HG03439 (cell line): ENCODE measurements at regions not wholly inside any gene's neighbourhood (a gene's known extent, or its start where the extent isn't known, plus 50 kb on each side); places are given as distances from the start of the nearest gene placed in this dataset.
"Not testable (repeated sequence)": the region's sequence is repeated elsewhere in the genome, so short reads cannot be mapped to it uniquely, and the experiment has no call there.

Experiments
- ATAC-seq: cut with Tn5 transposase; IDR thresholded peaks from one replicate; pipeline ENCODE4 v1.9.1; 2021; ENCODE audit warnings: mild to moderate bottlenecking, moderate library complexity; ENCODE audit not compliant: unreplicated experiment

DNA sequence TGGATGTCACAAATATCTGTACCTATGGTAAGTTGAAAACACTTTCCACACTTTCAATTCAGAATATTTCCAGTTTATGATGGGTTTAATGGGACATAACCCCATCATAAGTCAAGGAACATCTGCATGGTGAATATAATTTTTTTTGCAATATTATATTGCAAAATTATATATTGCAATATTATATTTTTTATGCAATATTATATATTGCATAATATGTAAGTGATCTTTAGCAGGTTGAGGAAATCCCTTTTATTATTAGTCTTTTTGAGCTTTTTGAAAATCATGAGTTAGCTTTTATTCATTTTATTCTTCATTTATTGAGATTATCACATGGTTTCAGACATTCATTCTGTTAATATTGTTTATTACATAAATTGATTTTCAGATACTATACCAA is 342.2 kb upstream of the GALNT5 start:
- ATAC-seq: no peak

DNA sequence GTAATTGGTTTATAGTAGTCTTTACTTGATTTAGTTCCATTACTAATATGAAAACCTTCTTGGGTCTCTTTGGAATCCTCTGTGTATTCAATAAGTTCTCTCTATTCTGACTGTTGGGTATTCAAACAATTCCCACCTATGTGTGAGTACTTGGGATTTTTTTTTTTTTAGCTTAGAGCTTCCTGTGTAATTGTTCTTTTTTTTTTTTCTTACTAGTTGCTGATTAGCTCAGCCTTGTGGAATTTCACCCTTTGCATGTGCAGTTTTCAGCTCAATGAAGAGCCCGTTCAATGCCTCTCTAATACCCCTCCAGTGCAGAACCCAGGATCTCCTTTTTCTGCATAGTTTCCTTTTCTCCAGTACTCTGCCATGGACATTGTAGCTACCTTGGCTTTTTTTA is 339.1 kb upstream of the GALNT5 start:
- ATAC-seq: no peak

DNA sequence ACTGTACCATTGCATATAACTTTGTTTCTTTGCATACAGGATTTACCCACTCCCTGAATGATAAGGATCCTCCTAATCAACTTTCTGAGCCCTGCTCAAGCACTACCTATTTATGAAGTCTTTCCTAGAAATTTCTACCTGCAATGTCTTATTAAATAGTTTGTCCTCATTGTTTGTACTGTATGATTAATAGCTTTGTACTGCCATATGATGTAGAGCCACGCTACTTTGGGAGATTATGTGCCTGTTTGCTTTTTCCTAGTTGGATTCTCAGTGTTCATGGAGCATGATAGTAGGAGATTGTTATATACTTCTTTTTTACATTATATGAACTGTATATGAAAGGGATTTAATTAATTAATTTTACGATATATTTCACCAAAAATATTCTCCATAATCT is 327.1 kb upstream of the GALNT5 start:
- no peak for ATAC-seq

DNA sequence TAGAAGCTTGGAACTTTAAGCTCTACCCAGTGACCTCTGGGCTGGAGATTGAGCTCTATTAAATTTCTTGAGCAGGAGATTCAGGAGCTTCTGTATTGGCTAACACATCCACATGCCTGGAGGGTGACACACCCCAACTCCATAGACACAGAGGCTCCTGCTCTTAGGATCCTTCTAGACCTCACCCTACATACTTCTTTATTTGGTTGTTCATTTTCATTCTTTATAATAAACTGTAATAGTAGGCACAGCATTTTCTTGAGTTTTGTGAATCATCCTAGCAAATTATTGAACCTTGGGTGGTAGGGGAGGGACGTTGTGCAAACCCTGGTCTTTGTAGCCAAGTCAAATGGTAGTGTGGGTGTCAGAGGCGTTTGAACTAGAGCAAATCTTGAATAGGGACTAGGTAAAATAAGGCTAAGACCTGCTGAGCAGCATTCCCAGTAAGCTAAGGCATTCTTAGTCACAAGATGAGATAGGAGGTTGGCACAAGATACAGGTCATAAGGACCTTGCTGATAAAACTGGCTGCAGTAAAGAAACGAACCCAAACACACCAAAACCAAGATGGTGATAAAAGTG is 323.8 kb upstream of the GALNT5 start:
- ATAC-seq: no peak

DNA sequence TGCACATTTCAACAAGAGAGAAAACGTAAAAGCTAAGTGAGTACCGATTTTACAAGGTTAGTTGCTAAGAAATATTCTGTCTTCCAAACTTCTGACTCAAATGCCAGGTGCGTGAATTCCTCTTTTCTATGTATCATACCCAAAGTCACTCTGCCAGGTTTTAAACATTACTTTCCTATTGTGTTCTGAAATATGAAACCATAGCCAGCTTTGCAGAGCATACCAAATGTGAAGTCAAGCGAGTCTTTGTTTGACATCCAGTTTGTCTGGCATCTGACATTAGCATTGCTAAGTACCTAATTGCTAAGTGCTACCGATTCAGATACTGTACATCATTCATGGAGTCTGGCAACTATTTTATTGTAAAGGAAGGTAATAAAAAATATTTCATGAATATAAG is 321.9 kb upstream of the GALNT5 start:
- no peak for ATAC-seq

DNA sequence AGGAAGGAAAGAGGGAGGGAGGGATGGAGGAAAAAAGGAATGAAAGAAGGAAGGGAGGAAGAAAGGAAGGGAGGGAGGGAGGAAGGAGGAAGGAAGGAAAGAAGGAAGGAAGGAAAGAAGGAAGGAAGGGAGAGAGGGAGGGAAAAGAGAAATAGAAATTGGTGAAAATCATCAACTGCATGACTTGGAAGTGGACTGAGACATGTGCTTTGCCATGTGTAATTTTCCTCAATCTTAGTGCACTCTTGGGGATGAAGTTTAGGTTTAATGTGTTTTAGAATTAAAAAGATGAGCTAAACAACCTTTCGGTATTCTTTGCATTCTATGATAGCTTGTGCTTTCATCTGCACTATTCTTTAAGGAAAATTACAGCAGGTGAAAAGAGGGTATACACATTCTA is 320.1 kb upstream of the GALNT5 start:
- no peak for ATAC-seq

DNA sequence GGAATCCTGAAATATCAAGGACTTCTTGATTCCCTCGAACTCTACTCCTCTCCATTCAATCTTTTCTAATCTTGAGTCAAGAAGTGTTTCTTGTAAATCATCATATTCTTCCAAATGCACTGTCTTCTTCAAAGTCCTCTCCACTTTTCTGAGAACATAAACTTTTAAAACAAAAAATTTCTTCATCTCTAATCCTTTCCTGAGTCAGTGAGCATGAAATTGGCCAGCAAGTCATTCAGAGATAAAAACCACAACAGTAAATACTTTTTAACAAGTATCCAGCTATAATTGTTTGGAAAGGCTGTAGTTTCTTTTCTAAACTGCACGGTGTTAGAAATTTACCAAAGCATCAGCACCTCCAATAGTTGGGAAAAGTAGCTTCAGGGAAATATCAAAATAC is 312.6 kb upstream of the GALNT5 start:
- ATAC-seq: no peak

DNA sequence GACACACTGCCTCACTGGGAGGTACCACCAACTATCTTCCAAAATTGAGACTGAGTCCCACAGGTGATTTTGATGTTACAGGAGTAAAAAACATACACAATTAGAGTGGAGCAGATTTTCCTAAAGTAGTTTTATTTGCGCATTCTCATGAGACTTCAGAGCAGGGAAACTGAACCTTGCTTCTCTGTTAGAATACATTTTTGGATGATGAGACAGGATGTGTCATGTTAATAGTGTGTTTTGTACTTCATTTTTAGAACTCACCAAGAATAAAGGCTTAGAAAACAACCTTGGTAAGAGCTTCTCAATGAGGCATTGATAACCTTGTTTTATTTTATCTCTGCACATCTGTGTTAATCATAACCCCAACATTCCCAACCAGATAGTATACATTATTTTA is 310.2 kb upstream of the GALNT5 start:
- no peak for ATAC-seq

DNA sequence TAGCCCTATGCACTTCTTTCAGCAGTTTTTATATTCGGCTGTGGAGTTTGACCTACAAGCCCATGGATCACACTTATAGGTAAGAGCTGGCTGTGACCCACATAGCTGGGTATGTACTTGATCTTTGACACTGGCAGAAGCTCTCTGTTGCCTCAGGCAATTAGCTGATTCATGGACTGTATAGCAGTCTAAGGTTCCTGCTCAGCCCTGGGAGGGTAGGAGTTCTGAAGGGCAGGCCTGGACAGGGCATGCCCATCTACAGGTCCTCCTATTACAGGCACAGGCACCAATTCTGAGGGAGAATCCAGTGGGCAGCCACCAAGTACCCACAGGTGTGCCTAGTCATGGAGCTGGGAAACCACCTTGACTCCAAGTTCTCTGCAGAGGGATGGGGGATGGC is 301.8 kb upstream of the GALNT5 start:
- no peak for ATAC-seq

DNA sequence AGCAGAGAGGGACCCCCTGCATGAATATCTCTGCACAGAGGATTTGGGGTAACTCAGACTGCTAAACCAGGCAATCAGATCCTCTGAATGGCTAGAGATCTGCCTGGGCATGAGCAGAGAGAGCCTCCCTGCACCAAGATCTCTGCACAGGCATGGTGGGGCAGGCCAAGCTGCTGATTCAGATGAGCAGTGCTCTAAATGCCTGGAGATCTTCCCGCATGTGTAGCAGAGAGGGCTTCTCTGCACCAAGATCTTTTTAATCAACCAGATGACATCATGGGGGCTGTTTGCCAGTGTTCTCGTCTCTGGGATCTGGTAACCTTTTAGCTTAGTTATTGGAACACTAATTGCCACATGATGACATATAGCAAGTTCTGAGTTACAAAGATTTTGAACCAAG is 301.3 kb upstream of the GALNT5 start:
- no peak for ATAC-seq

DNA sequence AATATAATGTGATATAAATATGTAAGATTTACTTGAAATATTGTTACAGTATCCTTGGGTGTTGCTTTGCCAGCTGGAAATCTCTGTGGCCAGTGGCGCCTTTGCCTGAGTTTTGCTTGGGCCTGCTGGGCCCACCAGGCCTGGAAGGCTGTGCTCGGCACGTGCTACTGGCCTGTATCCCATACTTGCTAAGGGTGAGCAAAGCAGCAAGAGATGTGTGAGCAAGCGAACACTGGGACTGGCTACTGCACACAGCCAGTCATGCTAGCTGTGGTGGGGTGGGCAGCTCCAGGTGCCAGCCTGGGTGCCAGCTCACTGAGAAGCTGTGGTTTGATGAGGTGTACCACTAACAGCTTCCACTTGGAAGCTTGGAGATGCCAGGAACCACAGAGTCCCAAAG is 299.1 kb upstream of the GALNT5 start:
- ATAC-seq: no peak

DNA sequence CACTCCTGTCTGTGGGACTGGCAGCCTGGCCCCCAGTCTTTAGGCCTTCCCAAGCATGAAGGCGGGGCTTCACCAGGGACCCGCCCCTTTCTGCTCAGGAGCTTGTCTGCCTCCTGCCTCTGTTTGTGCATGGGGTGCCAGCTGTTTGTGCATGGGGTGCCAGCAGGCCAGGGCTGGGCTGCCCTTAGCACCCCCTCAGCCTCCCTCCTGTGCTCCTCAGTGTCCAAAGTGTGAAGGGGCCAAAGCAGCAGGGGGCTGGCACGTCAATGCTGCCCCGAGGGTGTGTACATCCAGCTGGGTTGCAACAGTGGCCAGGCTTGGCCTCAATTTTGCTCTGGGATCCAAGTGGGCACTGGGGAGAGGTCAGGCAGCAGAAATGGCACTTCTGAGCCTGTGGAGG is 298.0 kb upstream of the GALNT5 start:
- ATAC-seq: no peak

DNA sequence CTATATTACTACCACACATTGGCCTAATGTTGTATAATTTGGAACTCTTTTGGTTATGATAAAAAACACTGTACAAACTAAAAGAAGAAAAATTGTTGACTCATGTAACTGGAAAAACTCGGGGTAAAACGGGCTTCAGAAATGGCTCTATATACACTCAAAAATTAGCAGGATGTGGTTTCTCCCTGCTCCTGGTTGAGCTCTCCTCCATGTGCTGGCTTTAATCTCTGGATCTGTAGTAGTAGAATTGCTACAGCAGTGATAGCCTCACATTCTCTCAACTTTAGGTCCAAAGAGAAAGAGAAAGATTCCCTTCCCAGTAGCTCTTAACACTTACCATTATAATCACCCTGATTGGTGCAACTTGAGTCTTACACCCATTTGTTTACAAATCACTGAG is 274.9 kb upstream of the GALNT5 start:
- ATAC-seq: no peak

DNA sequence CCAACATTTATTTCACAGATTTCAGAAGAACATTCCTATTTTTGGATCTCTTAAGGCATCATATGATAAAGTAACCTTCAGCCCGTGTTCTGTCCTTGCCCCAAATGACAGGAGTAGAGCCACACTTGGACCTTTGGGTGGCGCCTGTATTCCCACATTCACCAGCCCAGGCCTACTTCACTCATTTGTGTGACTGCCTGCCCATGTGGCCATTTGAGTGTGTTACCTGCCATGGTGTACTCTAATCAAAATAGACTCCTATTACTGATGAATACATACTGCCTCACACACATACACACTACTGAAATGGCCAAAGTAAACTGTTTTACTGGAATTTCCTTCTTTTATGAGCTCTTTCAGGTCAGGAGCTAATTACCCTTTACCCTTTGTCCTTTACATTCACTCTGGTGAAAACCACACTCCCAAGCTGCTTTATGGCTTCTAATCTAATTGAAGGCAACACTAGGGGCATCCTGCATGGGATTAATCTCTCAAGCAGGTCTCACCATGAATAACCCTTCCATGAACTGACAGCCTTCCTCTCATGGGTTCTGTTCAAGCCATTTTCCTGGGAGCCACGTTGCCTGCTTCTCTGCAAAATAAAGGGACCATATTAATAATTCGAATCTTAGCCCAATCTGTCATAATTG is 271.0 kb upstream of the GALNT5 start:
- ATAC-seq: no peak

DNA sequence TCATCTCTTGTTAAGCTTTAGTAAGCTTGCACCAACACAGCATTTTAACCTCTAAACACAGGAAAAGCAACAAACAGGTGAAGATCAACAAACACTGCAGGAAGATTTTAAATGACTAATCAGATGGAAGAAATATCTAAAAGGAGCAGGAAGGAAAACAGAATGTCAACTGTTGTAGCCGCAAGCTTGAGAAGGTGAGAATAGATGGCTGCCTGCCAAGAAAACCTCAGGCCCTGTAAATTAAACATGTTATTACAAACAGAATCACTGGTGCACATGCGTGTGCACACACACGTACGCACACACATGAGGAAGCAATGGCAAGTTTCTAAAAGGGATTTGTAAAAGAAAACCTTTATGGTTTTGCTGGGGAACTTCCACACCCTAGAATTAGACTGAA is 257.8 kb upstream of the GALNT5 start:
- ATAC-seq: no peak

DNA sequence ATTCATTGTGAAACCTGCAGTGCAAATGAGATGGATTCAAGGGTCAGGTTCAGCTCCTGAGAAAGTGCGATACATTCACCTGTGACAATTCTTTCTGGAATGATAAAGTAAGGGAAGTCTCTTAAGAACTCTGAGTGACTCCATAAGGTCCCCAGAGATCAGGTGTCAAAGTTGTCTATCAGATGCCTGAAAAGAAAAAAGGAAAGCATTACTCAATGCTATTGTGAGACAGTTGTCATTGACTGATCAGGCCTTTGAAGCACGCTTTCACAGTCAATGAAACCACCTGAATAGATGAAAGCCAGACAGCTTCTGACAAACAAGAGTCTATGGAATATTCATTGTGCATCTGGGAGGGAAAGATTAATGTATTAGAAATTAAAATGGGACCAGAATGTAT is 252.7 kb upstream of the GALNT5 start:
- no peak for ATAC-seq

DNA sequence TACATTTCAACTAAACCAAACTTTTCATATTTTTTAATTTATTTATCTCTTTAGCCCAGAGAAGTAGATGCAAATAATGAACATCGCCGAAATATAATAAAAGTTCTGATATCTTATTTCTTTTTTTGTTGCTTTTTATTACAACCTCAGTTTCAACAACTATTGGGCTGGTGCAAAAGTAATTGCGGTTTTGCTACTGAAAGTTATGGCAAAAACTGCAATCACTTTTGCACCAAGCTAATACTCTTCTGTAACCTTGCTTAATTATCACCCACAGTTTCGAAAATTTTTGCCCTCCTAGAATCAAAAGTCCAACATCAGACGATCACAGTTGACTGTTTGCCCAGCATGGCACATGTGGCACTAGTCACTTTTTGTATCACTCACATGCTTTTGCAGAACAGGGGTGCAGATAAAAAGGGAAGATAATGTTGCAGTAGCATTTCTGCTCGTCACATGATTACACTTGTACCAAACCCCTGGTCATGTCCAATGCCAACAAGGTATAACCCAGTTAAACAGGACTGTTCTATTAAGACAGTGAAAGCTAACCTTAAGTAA is 242.4 kb upstream of the GALNT5 start:
- ATAC-seq: no peak

DNA sequence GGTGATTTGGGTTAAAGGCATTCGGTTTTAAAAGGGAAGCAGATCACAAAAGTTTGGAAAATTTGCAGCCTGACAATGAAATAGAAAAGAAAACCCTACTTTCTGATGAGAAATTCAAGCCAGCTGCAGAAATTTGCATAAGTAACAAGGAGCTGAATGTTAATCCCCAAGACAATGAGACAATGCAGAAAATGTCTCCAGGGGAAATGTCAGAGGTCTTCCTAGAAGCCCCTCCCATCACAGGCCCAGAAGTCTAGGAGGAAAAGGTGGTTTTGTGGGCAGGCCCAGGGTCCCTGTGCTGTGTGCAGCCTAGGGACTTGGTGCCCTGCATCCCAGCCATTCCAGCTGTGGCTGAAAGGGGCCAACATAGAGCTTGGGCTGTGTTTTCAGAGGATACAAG is 234.2 kb upstream of the GALNT5 start:
- not testable (repeated sequence) for ATAC-seq

DNA sequence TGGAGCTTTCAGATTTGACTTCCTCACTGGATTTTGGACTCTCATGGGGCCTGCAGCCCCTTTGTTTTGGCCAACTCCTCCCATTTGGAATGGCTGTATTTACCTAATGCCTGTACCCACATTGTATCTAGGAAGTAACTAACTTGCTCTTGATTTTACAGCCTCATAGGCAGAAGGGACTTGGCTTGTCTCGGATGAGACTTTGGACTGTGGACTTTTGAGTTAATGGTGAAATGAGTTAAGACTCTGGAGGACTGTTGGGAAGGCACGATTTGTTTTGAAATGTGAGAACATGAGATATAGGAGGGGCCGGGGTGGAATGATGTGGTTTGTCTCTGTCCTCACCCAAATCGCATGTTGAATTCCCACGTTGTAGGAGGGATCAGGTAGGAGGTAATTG is 233.4 kb upstream of the GALNT5 start:
- ATAC-seq: no peak

DNA sequence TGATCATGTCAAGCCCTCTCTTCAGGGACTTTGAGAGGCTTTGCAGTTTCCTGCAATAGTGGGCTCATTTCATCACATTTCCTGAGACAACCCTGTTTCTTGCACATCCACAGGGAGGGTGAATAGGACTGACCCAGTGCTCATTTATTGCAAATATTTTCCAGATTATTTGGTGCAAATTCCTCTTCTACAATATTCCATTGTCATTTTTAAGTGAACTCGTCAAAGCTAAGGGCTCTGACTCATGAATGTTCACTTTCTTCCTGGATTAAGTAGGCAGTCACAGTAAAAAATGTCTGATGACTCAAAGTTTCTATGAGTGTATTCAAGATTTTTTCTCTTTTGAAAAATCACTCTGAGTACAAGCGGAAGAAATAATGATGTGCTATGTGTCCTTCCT is 225.5 kb upstream of the GALNT5 start:
- ATAC-seq: no peak

DNA sequence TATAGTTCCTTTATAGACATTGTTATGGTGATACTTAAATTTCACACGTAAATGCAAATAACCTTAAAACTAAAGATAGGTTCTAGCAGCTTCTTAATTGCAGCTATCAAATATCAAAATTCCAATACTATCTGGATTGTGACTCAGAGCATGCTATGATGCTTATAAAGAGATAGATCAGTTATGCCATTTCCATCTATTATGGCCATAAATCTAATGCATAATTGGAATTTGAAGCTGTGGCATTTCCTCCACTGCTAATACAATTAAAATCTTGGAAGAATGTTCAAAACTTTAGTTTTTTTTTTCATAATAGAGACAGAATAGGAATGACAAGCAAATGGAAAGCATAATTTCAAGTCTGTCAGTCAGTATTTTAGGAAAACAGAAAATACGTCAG is 220.8 kb upstream of the GALNT5 start:
- no peak for ATAC-seq

DNA sequence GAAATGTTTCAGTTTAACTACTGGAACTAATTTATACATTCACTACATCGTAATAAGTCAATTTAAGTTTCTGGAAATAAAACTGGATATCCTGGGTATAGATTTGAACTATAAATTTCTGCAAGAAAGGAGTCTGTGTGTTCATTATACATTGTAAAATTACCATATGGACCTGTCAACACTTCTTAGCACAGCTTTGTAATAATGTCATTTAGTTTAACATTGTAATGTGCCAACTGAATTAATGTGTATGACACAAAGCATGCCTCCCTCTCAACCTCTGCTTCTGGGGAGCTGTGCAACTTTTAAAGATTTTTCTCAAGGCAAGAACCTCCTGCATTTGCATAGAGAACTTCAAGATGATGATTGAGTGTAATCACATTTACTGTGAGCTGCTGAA is 213.7 kb upstream of the GALNT5 start:
- no peak for ATAC-seq

DNA sequence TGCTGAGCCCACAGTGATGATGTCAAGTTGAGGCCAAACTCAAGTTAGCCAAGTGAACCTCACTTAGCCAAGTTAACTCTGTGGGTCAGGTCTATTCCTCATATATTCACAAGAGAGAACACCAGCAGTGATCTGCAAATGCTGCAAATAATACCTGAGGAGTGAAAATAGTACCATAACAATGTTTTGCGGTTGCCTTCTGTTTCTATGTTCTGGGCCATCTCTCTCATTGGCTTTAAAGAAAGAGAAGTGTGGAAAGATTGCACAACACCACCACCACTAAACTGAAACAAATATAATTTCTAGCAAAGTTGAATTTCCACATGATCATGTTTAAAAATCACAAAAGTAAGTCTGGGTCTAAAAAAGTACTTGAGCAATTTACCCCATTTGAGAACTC is 211.1 kb upstream of the GALNT5 start:
- no peak for ATAC-seq
